Esophagus muscularis mucosa (tissue), 4 donors: ENCODE measurements at regions not wholly inside any gene's neighbourhood (a gene's known extent, or its start where the extent isn't known, plus 50 kb on each side); places are given as distances from the start of the nearest gene placed in this dataset.

Source experiments
- EP300 ChIP-seq: sonication (generic); formaldehyde crosslinking; IDR thresholded peaks from one replicate; pipeline ENCODE4 v1.6.1; 2017; ENCODE audit warnings: antibody characterized with exemption
- POLR2A ChIP-seq: fragments of 450-650 bp; IDR thresholded peaks from one replicate; pipeline ENCODE4 v1.6.1; 2017; ENCODE audit warnings: antibody characterized with exemption, moderate library complexity, mild to moderate bottlenecking, low read depth
- POLR2AphosphoS5 ChIP-seq, 2 donors: sonication (generic); formaldehyde crosslinking; IDR thresholded peaks; one replicate each; pipeline ENCODE4 v1.6.1; 2017; ENCODE audit warnings: antibody characterized with exemption in 2 of 2
- TF ChIP-seq, protein P1 (sequence below), 3 experiments: fragments of 200-600 bp in 2 of 3; fragments of 450-650 bp in 1 of 3; sonication (generic) in 2 of 3; IDR thresholded peaks; one replicate each; pipeline ENCODE4 v1.5.1; 2017 to 2019; ENCODE audit warnings: antibody characterized with exemption in 3 of 3, mild to moderate bottlenecking in 2 of 3, moderate library complexity in 1 of 3

DNA sequence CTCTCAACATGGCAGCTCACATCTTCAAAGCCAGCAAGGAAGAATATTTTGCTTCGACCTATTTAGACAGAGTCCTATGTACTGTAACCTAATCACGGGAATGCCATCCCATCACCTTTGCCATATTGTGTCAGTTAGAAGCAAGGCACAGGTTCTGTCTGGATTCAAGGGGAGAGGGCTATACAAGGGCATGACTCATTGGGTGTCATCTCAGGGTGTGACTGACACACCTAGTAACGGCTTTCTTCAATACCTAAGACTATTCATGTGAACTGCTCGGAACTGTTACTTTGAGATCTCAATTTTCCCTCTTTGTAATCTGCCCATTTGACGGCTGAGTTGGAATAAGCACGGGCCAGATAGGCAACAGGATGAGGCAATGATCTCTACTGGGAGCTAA lies 135.6 kb upstream of the HDGFL1 start:
- TF ChIP-seq POLR2A (no peak), POLR2AphosphoS5 (IDR thresholded peaks at IDR 0.05) (no peak), EP300 (no peak)
- TF ChIP-seq, protein P1, sequence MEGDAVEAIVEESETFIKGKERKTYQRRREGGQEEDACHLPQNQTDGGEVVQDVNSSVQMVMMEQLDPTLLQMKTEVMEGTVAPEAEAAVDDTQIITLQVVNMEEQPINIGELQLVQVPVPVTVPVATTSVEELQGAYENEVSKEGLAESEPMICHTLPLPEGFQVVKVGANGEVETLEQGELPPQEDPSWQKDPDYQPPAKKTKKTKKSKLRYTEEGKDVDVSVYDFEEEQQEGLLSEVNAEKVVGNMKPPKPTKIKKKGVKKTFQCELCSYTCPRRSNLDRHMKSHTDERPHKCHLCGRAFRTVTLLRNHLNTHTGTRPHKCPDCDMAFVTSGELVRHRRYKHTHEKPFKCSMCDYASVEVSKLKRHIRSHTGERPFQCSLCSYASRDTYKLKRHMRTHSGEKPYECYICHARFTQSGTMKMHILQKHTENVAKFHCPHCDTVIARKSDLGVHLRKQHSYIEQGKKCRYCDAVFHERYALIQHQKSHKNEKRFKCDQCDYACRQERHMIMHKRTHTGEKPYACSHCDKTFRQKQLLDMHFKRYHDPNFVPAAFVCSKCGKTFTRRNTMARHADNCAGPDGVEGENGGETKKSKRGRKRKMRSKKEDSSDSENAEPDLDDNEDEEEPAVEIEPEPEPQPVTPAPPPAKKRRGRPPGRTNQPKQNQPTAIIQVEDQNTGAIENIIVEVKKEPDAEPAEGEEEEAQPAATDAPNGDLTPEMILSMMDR (IDR thresholded peaks at IDR 0.05), result no peak
